ENCODE measurements at regions not wholly inside any gene's neighbourhood (a gene's known extent, or its start where the extent isn't known, plus 50 kb on each side); places are given as distances from the start of the nearest gene placed in this dataset.

DNA sequence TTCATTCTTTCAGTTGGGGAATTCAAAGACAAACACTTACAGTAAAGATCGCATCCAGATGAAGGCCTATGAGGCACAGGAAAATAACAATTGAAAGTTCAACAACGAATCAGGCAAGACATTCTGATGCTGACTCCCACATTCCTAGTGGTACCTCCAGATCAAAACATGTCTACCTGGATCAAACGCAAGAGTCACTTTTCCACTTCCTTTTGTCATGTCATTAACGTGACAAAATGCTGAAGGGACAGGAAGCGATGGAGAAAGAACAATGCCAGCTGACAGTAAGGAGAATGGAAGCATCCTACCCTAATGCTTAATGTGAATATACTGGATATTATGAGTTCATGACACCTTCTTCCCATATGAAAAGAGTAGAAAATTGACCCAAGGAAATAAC, 365.4 kb upstream of the CDH11 start:
- no peak overlapping the region for H3K4me3 ChIP-seq (ENCODE audit: low read depth, low read length, poor library complexity, severe bottlenecking)
- H3K79me2 ChIP-seq (ENCODE audit: insufficient read depth, low read depth, low read length): no peaks in the 10 kb centered on the region
- DNase-seq (ENCODE audit: low spot score): no peak
- H3K4me1 ChIP-seq (ENCODE audit: insufficient read depth, low read length, poor library complexity, severe bottlenecking): no peaks in the 10 kb centered on the region
- H3K9me2 ChIP-seq (ENCODE audit: insufficient read depth, low read length): no peaks in the 10 kb centered on the region
- H4K20me1 ChIP-seq (ENCODE audit: insufficient read depth, low read length): no peaks in the 10 kb centered on the region
- no peaks in the 10 kb centered on the region for H3K36me3 ChIP-seq (ENCODE audit: insufficient read depth, low read length)
- H3K27ac ChIP-seq (ENCODE audit: low read depth, low read length, poor library complexity, severe bottlenecking): no peak overlapping the region
- no peak overlapping the region for H2AFZ ChIP-seq (ENCODE audit: low read length)
- H3K4me2 ChIP-seq (ENCODE audit: low read length): no peak overlapping the region
- H3K9me3 ChIP-seq (ENCODE audit: low read length): no peaks in the 10 kb centered on the region
- intact Hi-C loops (cut with micrococcal nuclease; ENCODE audit: unreplicated experiment): no loop called here
- POLR2A ChIA-PET: no interaction called here
- TF ChIP-seq EZH2phosphoT487 (IDR thresholded peaks at IDR 0.05; ENCODE audit: borderline replicate concordance, low read depth, low read length): no peak
- TF ChIP-seq, protein P1, sequence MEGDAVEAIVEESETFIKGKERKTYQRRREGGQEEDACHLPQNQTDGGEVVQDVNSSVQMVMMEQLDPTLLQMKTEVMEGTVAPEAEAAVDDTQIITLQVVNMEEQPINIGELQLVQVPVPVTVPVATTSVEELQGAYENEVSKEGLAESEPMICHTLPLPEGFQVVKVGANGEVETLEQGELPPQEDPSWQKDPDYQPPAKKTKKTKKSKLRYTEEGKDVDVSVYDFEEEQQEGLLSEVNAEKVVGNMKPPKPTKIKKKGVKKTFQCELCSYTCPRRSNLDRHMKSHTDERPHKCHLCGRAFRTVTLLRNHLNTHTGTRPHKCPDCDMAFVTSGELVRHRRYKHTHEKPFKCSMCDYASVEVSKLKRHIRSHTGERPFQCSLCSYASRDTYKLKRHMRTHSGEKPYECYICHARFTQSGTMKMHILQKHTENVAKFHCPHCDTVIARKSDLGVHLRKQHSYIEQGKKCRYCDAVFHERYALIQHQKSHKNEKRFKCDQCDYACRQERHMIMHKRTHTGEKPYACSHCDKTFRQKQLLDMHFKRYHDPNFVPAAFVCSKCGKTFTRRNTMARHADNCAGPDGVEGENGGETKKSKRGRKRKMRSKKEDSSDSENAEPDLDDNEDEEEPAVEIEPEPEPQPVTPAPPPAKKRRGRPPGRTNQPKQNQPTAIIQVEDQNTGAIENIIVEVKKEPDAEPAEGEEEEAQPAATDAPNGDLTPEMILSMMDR (conservative IDR thresholded peaks at IDR 0.05; ENCODE audit: low read length): no peak
- CTCF ChIA-PET (ENCODE audit: unreplicated experiment): no interaction called here
- no TSS peak for BruUV-seq (replicated peaks)

DNA sequence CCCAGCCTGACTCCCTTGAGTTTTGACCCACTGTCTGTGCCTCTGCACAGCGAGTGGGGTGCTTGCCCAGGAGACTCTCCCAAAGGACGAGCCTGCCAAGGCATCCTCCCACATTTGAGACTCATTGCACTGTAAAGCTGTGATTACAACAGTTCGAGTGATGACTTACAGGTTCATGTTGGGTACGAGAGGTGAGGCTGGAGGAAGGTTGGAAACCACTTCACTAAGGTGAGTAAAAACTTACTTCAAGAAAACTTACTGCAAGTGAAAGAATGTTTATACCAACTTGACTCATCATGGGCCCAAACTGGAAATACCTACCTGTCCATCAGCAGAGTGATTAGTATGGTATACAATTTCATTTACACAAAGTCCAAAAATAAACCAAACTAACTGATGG, 360.1 kb upstream of the CDH11 start:
- intact Hi-C loops (cut with micrococcal nuclease; ENCODE audit: unreplicated experiment): no loop called here
- ChIA-PET POLR2A (no interaction called here), CTCF (ENCODE audit: unreplicated experiment) (no interaction called here)
- DNase-seq (ENCODE audit: low spot score): no peak
- Histone ChIP-seq H3K4me1 (ENCODE audit: insufficient read depth, low read length, poor library complexity, severe bottlenecking) (no peaks in the 10 kb centered on the region), H3K4me3 (ENCODE audit: low read depth, low read length, poor library complexity, severe bottlenecking) (no peak overlapping the region), H4K20me1 (ENCODE audit: insufficient read depth, low read length) (no peaks in the 10 kb centered on the region), H2AFZ (ENCODE audit: low read length) (no peak overlapping the region), H3K4me2 (ENCODE audit: low read length) (no peak overlapping the region), H3K79me2 (ENCODE audit: insufficient read depth, low read depth, low read length) (no peaks in the 10 kb centered on the region), H3K27ac (ENCODE audit: low read depth, low read length, poor library complexity, severe bottlenecking) (no peak overlapping the region), H3K9me3 (ENCODE audit: low read length) (no peaks in the 10 kb centered on the region), H3K36me3 (ENCODE audit: insufficient read depth, low read length) (no peaks in the 10 kb centered on the region), H3K9me2 (ENCODE audit: insufficient read depth, low read length) (no peaks in the 10 kb centered on the region)
- TF ChIP-seq, protein P1 (conservative IDR thresholded peaks at IDR 0.05; ENCODE audit: low read length): no peak
- no peak for TF ChIP-seq EZH2phosphoT487 (IDR thresholded peaks at IDR 0.05; ENCODE audit: borderline replicate concordance, low read depth, low read length)
- no TSS peak for BruUV-seq (replicated peaks)

DNA sequence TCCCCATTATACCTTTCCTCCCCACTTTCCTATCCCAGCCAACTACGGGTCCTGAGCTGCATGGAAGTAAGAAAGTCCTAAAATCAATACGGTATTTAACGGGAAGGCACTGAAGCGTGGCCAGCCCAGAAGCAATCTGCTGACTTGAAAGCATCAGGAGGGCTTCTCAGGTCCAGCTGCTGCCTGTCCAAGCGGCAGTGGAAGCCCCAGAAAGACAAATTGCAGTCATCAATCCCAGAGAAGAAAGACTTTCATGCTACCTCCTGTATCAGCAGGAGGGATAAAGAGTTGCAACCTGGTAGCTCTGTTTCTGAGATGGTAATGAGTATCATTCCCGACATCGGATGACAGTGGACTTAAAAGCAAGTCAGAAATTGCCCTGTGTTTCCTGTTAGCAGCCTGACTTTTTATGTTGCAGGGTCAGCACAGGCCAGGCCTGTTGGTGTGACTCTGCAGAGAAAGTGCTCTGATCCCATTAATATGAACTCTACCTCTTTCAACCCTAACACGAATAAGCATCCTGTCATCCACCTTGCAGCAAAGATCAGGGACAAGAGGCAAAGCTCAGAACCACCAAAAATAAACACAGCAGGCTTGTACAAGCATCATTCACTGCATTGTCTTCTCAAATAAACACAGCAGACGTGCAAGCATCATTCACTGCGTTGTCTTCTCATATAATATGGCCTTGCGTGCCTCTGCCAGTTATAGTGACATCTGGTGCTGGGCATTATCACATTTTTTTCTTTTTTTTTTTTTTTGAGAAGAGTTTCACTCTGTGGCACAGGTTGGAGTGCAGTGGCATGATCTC, 358.6 kb upstream of the CDH11 start:
- POLR2A ChIA-PET: no interaction called here
- Histone ChIP-seq H3K4me1 (ENCODE audit: insufficient read depth, low read length, poor library complexity, severe bottlenecking) (no peaks in the 10 kb centered on the region), H2AFZ (ENCODE audit: low read length) (no peak overlapping the region), H3K27ac (ENCODE audit: low read depth, low read length, poor library complexity, severe bottlenecking) (no peak overlapping the region), H3K36me3 (ENCODE audit: insufficient read depth, low read length) (no peaks in the 10 kb centered on the region), H3K79me2 (ENCODE audit: insufficient read depth, low read depth, low read length) (no peaks in the 10 kb centered on the region), H3K4me2 (ENCODE audit: low read length) (no peak overlapping the region), H4K20me1 (ENCODE audit: insufficient read depth, low read length) (no peaks in the 10 kb centered on the region), H3K9me2 (ENCODE audit: insufficient read depth, low read length) (no peaks in the 10 kb centered on the region), H3K4me3 (ENCODE audit: low read depth, low read length, poor library complexity, severe bottlenecking) (no peak overlapping the region), H3K9me3 (ENCODE audit: low read length) (no peaks in the 10 kb centered on the region)
- intact Hi-C loops (cut with micrococcal nuclease; ENCODE audit: unreplicated experiment): no loop called here
- no TSS peak for BruUV-seq (replicated peaks)
- CTCF ChIA-PET (ENCODE audit: unreplicated experiment): no interaction called here
- TF ChIP-seq EZH2phosphoT487 (IDR thresholded peaks at IDR 0.05; ENCODE audit: borderline replicate concordance, low read depth, low read length): no peak
- no peak for DNase-seq (ENCODE audit: low spot score)
